Right lobe of liver (tissue), 4 donors: ENCODE measurements at regions not wholly inside any gene's neighbourhood (a gene's known extent, or its start where the extent isn't known, plus 50 kb on each side); places are given as distances from the start of the nearest gene placed in this dataset.
"Not testable (repeated sequence)": the region's sequence is repeated elsewhere in the genome, so short reads cannot be mapped to it uniquely, and the experiment has no call there.

Source experiments
- POLR2A ChIP-seq: fragments of 450-650 bp; IDR thresholded peaks from one replicate; pipeline ENCODE4 v1.6.1; 2017; ENCODE audit warnings: antibody characterized with exemption, mild to moderate bottlenecking
- TF ChIP-seq, protein P1 (sequence below), 4 donors: fragments of 200-600 bp in 3 of 4; fragments of 450-650 bp in 1 of 4; IDR thresholded peaks; one replicate each; pipeline versions ENCODE4 v1.5.1 to v1.8.0; 2016 to 2022; ENCODE audit warnings: antibody characterized with exemption in 4 of 4, mild to moderate bottlenecking in 2 of 4
- donor health status: DM: no; HTN: no; CAD: no.
- donor health status: DM: no; HTN: no; CAD: no.
- donor health status: DM: no; HTN: yes; CAD: no.

- TF ChIP-seq, protein P1, sequence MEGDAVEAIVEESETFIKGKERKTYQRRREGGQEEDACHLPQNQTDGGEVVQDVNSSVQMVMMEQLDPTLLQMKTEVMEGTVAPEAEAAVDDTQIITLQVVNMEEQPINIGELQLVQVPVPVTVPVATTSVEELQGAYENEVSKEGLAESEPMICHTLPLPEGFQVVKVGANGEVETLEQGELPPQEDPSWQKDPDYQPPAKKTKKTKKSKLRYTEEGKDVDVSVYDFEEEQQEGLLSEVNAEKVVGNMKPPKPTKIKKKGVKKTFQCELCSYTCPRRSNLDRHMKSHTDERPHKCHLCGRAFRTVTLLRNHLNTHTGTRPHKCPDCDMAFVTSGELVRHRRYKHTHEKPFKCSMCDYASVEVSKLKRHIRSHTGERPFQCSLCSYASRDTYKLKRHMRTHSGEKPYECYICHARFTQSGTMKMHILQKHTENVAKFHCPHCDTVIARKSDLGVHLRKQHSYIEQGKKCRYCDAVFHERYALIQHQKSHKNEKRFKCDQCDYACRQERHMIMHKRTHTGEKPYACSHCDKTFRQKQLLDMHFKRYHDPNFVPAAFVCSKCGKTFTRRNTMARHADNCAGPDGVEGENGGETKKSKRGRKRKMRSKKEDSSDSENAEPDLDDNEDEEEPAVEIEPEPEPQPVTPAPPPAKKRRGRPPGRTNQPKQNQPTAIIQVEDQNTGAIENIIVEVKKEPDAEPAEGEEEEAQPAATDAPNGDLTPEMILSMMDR (IDR thresholded peaks at IDR 0.05), result not testable (repeated sequence)
- TF ChIP-seq POLR2A, result not testable (repeated sequence)
Measured at GRCh38 chr21:28677096-28677495, 315.6 kb downstream of the LTN1 start.
